NK-92 (cell line): ENCODE measurements at regions not wholly inside any gene's neighbourhood (a gene's known extent, or its start where the extent isn't known, plus 50 kb on each side); places are given as distances from the start of the nearest gene placed in this dataset.
"Not testable (repeated sequence)": the region's sequence is repeated elsewhere in the genome, so short reads cannot be mapped to it uniquely, and the experiment has no call there.

Source experiments
- DNase-seq: peaks from one replicate; lab custom pipeline; 2025; ENCODE audit not compliant: unreplicated experiment; lab: John Stamatoyannopoulos, UW

DNA sequence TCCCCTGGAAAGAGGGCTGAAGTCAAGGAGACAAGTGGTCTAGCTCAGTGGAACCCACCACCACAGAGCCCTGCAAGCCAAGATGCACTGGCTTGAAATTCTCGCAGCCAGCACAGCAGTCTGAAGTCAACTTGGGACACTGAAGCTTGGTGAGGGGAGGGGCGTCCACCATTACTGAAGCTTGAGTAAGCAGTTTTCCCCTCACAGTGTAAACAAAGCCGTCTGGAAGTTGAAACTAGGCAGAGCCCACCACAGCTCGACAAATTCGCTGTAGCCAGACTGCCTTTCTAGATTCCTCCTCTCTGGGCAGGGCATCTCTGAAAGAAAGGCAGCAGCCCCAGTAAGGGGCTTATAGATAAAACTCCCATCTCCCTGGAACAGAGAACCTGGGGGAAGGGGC lies 87.3 kb upstream of the KITLG start:
- DNase-seq: not testable (repeated sequence)

DNA sequence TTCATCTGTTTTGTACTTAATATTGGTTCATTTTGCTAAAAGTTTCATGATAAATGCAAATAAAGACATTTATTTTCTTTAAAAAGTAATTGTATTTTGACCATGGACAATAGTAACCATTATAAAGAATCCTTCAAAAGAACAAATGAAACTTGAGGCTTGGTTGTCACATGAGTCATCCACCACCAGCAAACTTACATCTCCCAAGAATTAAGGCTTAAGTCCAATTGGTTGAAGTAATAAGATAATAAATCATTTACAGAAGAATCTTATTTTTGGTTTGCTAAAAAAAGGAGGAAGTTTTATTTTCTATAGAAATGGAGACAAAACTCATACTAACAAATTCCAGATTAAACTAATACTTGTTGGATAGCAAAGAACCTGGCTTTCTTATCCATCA lies 84.8 kb upstream of the KITLG start:
- no peak for DNase-seq

DNA sequence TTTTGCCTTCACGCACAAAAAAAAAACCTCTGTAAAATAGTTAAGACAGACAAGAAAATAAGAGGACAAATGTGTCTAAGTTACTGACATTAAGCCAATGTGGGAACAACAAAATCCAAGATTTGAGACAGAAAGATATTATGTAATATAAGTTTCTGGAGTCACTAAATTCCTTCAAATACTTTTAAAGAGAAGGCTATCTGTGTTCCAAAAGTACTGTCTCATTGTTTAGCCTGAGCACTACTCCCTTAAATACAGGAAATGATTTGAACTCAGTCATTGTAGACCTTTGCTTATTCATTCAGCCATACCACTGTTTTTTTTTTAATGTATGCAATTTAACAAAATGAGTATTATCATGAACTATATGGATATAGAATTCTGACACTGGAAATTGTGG lies 82.7 kb upstream of the KITLG start:
- no peak for DNase-seq

DNA sequence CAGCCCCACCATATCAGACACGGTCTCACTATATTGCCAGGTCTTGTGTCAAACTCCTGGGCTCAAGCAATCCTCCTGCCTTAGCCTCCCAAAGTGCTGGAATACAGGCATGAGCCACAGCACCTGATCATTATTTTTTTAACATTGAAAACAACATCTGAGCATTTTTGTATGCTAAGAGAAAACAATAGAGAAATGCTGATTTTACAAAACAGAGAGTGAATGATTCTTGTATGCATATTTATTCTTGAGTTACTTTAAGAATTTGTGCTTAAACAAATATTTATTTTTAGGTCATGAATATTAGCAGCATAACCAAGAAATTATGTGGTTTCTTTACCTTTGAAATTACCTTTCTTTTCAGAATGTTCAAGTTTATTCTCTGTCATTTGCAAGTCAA lies 81.8 kb upstream of the KITLG start:
- no peak for DNase-seq

DNA sequence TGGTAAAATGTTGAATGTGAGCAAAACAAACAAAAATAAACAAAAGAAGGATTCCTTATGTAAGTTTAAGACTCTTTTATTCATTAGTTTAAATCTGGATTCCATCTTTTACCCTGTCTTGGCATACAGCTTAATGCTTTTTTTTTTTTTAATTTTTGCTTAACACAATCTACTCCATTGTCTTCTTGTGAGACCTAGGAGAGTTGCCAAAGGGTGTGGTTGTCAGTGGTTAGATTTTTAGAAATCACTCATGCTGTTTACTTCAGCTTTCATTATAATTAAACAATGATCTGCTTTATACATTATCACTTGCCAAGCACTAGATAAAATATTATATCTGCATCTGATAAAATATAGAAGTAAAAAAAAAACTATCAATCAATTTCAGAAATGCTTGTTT lies 77.7 kb upstream of the KITLG start:
- no peak for DNase-seq

DNA sequence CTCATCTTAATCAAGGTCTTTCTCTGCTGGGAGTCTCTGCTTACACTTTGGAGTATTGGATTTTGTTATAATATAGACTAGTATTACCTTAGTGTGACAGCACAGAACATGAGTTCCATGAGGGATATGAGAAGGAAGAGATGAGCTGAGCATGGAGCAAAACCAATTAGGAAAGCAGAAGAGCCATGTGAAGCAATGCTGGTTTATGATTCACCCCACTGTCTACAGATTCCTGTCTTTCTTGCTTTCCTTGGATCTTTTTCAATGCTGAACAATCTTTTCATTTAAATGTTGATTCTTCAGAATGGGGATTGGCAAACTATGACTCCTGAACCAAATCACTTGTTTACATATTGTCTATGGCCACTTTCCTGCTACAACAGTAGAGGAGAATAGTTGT lies 70.4 kb upstream of the KITLG start:
- no peak for DNase-seq

DNA sequence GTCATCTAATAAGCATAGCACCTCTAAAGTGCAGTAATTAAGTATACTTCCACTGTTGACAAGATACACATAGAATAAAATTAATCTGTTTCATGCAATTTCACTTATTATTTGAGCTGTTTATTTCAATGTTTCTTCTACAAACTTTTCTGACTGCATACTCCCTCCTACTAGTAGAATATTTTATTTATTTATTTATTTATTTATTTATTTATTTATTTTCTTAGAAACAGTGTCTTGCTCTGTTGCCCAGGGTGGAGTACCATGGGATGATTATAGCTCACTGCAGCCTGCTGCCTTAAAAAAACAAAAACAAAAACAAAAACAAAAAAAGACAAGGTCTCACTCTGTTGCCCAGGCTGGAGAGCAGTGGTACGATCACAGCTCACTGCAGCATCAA lies 68.4 kb upstream of the KITLG start:
- DNase-seq: no peak

DNA sequence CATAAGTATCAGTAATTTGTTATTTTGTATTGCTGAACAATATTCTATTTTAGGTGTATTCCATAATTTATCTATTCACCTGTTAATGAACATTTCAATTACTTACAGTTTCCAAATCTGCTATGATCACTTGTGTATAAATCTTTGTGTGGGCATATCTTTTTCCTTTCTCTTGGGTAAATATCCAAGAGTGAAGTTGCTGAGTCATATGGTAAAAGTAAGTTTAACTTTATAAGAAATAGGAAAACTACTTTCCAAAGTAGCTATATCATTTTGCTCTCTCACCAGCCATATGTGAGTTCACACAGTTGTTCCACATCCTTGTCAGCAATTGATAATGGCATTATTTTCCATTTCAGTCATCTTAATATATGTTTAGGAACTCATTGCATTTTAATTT lies 66.6 kb upstream of the KITLG start:
- no peak for DNase-seq

DNA sequence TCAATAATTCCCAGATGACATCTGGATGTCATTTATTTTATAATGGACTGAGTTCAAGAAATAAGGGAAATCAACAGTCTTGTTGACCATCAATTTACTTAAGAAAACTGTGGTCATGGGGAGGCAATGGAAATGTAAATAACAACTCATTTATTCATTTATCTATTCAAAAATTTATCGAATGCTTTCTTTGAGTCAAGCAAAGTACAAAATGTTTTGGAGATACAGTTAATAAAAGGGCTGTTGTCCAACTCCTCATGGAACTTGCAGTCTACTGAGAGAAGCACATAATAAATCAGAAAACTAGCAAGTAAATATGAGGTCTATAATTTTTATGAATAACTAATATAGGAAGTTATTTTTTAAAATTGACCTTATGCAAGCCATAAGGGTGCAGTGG lies 65.5 kb upstream of the KITLG start:
- DNase-seq: no peak

DNA sequence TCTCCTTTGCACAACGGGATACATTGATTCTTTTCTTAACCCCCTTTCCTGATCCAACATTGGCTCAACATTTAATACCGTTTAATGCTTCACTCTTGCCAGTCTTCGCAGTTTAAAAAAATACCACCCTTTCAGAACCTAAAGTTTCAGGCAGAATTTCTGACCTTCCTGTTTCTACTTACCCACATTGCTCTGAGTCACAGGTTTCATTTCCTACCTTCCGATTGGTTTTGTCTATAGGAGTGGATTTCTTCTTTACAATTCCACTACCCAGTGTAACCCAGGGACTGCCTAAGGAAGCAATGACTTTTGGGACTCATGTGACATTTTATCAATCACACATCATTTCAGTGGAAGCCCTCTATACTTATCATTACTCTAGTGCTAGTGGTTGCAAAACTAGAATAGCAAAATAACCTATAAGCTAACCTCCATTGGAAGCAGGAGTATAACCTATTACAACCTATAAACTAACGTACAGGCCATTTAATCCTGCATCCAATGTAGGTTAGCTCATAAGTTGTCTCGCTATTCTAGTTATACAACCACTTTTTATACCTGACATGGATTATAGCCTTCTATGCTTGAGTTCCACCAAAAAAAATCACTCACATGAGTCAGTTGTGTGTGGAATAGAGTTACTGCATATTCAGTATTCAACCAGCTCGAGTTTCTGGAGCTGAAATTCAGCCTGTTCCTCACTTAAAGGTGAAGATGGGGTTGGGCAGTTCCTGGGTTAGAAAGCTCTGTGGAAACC lies 64.9 kb upstream of the KITLG start:
- DNase-seq: no peak

DNA sequence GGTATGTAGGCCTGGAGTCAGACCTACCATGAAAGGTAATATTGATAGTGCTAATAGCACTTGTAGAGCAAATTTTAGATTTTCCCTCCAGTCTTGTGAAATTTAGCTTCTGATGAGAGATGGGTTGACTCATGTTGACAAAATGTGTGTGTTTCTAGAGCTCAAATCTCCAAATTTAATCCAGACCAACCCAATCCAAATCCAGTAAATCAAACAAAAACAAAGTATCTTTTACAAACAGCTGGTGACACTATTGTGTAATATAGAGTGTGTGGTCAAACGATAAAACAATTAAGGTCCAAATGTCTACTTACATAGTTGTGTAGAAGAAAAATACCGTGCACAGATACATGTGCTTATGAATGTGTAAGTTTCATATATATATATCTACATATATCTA lies 63.4 kb upstream of the KITLG start:
- DNase-seq: no peak

DNA sequence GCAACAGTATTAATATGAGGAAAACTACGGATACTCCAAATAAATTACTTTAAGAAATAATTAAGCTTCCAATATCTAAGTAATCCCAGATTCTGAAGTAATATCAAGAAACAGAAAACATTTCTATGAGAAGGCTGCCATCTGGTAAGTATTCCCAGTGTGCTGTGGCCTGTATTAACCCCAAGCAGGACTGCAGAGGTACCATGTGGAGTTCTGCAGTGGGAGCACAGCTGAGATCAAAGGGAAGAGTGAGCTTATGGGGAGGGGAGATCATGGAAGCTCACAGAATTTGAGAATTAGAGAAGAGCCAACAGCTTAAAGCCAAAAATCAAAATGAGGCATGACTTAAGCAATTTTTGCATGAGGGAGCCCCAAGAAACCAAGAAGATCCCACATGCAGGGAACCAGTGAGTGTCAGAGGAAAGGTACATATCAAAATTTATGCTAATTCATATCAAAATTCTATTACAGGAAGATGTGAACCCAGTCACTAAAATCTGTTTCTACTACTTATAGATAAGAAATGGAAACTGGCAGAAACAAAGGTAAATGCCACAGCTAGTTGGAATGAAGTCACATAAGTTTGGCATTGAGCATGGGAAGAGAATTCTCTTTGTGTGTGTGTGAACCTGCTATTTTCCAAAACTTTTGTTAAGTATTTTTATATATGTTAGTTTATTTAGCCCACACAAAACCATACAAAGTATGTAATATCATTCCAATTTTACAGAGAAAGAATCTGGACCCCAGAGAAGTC lies 62.6 kb upstream of the KITLG start:
- no peak for DNase-seq

DNA sequence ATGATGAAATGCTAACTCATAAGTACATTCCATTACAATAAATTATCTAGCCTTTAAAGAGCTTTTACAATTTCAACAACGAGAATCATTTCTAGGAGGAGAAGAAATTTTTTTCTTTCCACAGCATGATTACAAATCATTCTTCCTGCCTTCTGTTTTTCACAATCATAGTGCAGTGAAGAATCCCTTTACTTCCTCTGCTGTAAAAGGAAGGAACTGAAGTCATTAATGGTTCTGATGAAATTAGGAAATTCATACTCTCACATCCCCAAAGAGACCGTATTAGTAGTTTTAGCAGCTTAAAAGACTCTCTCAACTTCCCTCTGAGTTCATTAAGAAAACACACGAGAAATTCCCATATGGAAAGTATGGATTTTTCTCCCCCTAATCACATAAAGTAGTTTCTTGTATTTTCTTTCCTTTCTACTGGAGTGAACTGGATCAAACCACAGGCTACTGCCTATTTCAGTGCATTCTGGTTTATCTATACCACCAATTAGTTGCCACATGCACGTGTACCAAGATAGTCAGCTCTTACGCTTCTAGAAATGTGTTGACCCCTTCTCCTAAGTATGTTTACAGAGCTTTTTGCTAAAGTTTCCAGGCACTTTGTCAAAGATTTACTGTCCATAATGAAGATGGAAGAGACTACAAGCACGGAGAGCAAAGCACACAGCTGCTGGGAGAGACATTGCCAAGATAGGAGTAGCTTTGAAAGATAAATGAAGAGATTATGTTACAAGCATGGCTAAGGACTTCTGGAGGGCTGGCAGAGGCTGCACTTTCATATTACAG lies 58.9 kb upstream of the KITLG start:
- DNase-seq: no peak

DNA sequence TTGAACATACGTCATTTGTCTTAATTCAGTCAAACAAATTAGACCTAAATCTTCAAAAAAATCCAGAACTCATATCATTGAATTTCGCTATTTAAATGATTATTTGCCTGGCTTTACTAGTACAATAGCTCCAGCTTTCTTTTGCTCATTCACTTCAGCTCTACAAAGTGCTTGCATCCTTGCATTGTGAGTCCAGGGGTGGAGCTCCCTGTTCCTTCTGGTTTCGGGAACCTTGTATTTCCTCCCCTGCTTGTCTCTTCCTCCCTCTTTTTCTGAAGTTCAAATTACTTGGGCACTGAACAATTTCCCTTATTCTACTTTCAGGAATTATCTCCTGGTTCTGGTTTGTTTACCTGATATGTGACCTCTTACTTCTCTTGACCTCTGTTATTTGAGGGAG lies 58.1 kb upstream of the KITLG start:
- no peak for DNase-seq

DNA sequence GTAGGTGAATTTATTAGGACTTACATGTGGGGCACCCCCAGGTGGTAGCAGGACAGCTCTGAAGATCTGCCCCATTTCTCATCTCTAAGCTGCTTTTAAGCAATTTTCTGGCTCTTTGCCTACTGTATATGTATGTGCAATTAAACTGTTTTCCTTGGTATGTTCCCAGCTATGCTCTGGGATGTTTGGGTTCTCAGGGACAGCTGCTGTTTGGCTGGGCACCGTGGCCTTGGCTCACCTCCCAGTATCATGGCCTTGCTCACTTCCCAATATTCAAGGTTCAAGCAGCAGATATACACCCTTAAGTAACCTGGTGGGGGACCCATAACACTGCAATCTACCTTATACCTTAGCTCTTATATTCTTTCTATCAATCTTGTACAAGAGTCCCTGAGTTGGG lies 53.7 kb upstream of the KITLG start:
- DNase-seq: no peak

DNA sequence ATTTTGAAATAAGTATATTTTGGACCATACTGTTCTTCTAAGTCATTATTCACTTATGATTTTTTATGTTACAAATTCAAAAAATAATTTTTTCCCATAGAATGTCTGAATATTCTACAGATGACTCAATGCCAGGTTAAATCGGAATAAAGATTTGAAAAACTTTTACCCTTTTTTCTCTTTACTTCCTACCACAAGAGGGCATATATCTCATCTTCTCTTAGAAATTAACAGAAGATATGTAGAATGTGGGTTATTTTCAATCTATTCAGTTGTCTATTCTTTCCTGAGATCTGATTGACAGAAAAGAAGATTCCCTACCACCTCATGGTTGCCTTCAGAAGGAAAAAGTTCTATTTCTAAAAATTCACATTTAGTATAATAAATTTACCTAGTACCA lies 53.0 kb upstream of the KITLG start:
- no peak for DNase-seq

DNA sequence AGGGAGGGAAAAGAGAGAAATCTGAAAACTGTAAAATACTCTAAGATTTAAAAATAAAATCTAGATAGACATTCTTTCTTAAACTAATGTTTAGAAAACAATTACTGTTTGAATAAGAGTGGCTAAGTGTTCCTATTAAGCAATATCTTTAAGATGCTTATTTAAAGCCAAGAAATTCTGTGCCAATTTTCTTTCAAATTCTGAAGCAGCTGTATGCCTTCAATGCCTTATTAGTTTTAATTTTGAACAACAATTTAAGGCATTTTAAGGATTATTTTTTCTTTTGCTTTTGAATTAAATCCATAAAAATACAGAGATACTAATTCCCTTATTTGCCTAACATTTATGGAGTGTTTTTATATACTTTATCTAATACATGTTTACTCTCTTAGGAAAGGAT lies 50.3 kb upstream of the KITLG start:
- DNase-seq: no peak
